Testis (tissue), 2 donors: ENCODE measurements at regions not wholly inside any gene's neighbourhood (a gene's known extent, or its start where the extent isn't known, plus 50 kb on each side); places are given as distances from the start of the nearest gene placed in this dataset.
"Not testable (repeated sequence)": the region's sequence is repeated elsewhere in the genome, so short reads cannot be mapped to it uniquely, and the experiment has no call there.

Experiments used
- CTCF ChIP-seq, 3 experiments: fragments of 450-650 bp in 2 of 3; fragments of 200-600 bp in 1 of 3; sonication (generic) in 1 of 3; IDR thresholded peaks; one replicate each; pipeline ENCODE4 v1.5.1; 2016 to 2019; ENCODE audit warnings: antibody characterized with exemption in 3 of 3, mild to moderate bottlenecking in 2 of 3, moderate library complexity in 1 of 3
- POLR2A ChIP-seq: fragments of 450-650 bp; IDR thresholded peaks from one replicate; pipeline ENCODE4 v1.6.1; 2017; ENCODE audit warnings: antibody characterized with exemption, mild to moderate bottlenecking, moderate library complexity

DNA sequence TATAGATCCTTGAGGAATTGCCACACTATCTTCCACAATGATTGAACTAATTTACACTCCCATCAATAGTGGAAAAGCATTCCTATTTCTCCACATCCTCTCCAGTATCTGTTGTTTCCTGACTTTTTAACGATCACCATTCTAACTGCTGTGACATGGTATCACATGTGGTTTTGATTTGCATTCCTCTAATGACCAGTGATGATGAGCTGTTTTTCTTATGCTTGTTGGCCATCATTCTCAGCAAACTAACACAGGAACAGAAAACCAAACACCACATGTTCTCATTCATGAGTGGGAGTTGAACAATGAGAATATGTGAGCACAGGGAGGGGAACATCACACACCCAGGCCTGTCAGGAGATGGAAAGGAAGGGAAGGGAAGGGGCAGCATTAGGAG is 411.8 kb downstream of the BTG1 start:
- not testable (repeated sequence) for TF ChIP-seq CTCF (IDR thresholded peaks at IDR 0.05); POLR2A
